WTC11 (cell line): ENCODE measurements at regions not wholly inside any gene's neighbourhood (a gene's known extent, or its start where the extent isn't known, plus 50 kb on each side); places are given as distances from the start of the nearest gene placed in this dataset.

Source experiments
- ATAC-seq: fragments of 200-7000 bp; cut with Tn5 transposase; 2 replicates; pipeline ENCODE4 v1.10.0; 2021; ENCODE audit warnings: mild to moderate bottlenecking, moderate library complexity
- CTCF ChIA-PET: fragments of 300-600 bp; sonication (Branson Sonifier 250); formaldehyde crosslinking; loops from one replicate; lab custom pipeline; 2021; ENCODE audit warnings: antibody characterized with exemption; lab: Charles Lee
- POLR2A ChIA-PET: fragments of 350-600 bp; sonication (Branson Sonifier 250); formaldehyde crosslinking; loops from one replicate; lab custom pipeline; 2021; ENCODE audit warnings: antibody characterized with exemption; lab: Charles Lee
- DNase-seq: peaks from one replicate; pipeline ENCODE4 v3.0.0; 2021; ENCODE audit warnings: low spot score
- H3K27ac Mint-ChIP-seq: 2 replicates; pipeline ENCODE4 v1.8.0; 2021; ENCODE audit warnings: mixed read lengths
- H3K27me3 Mint-ChIP-seq: 2 replicates; pipeline ENCODE4 v1.8.0; 2021; ENCODE audit warnings: low read depth, mild to moderate bottlenecking, moderate library complexity, mixed read lengths
- H3K36me3 Mint-ChIP-seq: 2 replicates; pipeline ENCODE4 v1.8.0; 2021; ENCODE audit warnings: mixed read lengths
- H3K4me1 Mint-ChIP-seq: 2 replicates; pipeline ENCODE4 v1.8.0; 2022; ENCODE audit warnings: mixed read lengths
- H3K4me3 Mint-ChIP-seq: 2 replicates; pipeline ENCODE4 v1.8.0; 2021; ENCODE audit warnings: mild to moderate bottlenecking, moderate library complexity, mixed read lengths
- H3K9me3 Mint-ChIP-seq: 2 replicates; pipeline ENCODE4 v1.8.0; 2021; ENCODE audit warnings: mixed read lengths
- ATF1 ChIP-seq: sonication (generic); formaldehyde crosslinking; IDR thresholded peaks from 2 replicates; pipeline ENCODE4 v1.8.1; 2023; ENCODE audit warnings: mild to moderate bottlenecking, moderate library complexity, missing genetic modification reagents
- ATF2 ChIP-seq: sonication (generic); formaldehyde crosslinking; IDR thresholded peaks from 2 replicates; pipeline ENCODE4 v1.8.1; 2022; ENCODE audit warnings: low read depth, missing genetic modification reagents, borderline replicate concordance
- ATF6 ChIP-seq: sonication (generic); formaldehyde crosslinking; IDR thresholded peaks from 2 replicates; pipeline ENCODE4 v1.8.1; 2023; ENCODE audit warnings: mild to moderate bottlenecking, missing genetic modification reagents
- CREM ChIP-seq: sonication (generic); formaldehyde crosslinking; IDR thresholded peaks from 2 replicates; pipeline ENCODE4 v1.8.1; 2022; ENCODE audit warnings: mild to moderate bottlenecking, missing genetic modification reagents, moderate library complexity
- E2F4 ChIP-seq: sonication (generic); formaldehyde crosslinking; IDR thresholded peaks from 2 replicates; pipeline ENCODE4 v1.8.1; 2022; ENCODE audit warnings: low read depth, mild to moderate bottlenecking, moderate library complexity, missing genetic modification reagents, borderline replicate concordance
- GTF2I ChIP-seq: fragments of 250-450 bp; sonication (Bioruptor Pico); conservative IDR thresholded peaks from 2 replicates; pipeline ENCODE4 v1.4.0; 2021; ENCODE audit warnings: mild to moderate bottlenecking
- NR3C1 ChIP-seq: sonication (generic); formaldehyde crosslinking; conservative IDR thresholded peaks from 2 replicates; pipeline ENCODE4 v1.8.1; 2023; ENCODE audit warnings: low read depth, mild to moderate bottlenecking, missing genetic modification reagents
- RELA ChIP-seq: sonication (generic); formaldehyde crosslinking; IDR thresholded peaks from 2 replicates; pipeline ENCODE4 v1.8.1; 2022; ENCODE audit warnings: missing genetic modification reagents, mild to moderate bottlenecking, borderline replicate concordance
- SMAD3 ChIP-seq: sonication (generic); formaldehyde crosslinking; IDR thresholded peaks from 2 replicates; pipeline ENCODE4 v1.8.0; 2022; ENCODE audit warnings: missing genetic modification reagents, mild to moderate bottlenecking, borderline replicate concordance
- SOX15 ChIP-seq: fragments of 250-450 bp; sonication (Bioruptor Pico); IDR thresholded peaks from 2 replicates; pipeline ENCODE4 v1.9.0; 2021; ENCODE audit warnings: mild to moderate bottlenecking
- ZBTB21 ChIP-seq: sonication (generic); formaldehyde crosslinking; IDR thresholded peaks from 2 replicates; pipeline ENCODE4 v1.8.1; 2023; ENCODE audit warnings: mild to moderate bottlenecking, missing genetic modification reagents, borderline replicate concordance
- ZNF232 ChIP-seq: sonication (generic); formaldehyde crosslinking; IDR thresholded peaks from 2 replicates; pipeline ENCODE4 v1.8.0; 2022; ENCODE audit warnings: mild to moderate bottlenecking, missing genetic modification reagents
- ZNF671 ChIP-seq: fragments of 250-450 bp; sonication (Bioruptor Pico); IDR thresholded peaks from 2 replicates; pipeline ENCODE4 v1.8.0; 2021; ENCODE audit warnings: mild to moderate bottlenecking
- TF ChIP-seq, protein P1 (sequence below): sonication (generic); formaldehyde crosslinking; IDR thresholded peaks from 2 replicates; pipeline ENCODE4 v1.8.0; 2023; ENCODE audit warnings: mild to moderate bottlenecking, missing genetic modification reagents
- TF ChIP-seq, protein P2 (sequence below): sonication (generic); formaldehyde crosslinking; IDR thresholded peaks from 2 replicates; pipeline ENCODE4 v1.8.1; 2023; ENCODE audit warnings: mild to moderate bottlenecking, missing genetic modification reagents, moderate library complexity
- TF ChIP-seq, protein P3 (sequence below): sonication (generic); formaldehyde crosslinking; IDR thresholded peaks from 2 replicates; pipeline ENCODE4 v1.8.1; 2022; ENCODE audit warnings: missing genetic modification reagents, borderline replicate concordance
- TF ChIP-seq, protein P4 (sequence below): fragments of 250-450 bp; sonication (Bioruptor Pico); conservative IDR thresholded peaks from 2 replicates; pipeline ENCODE4 v1.9.0; 2021; ENCODE audit warnings: mild to moderate bottlenecking
- TF ChIP-seq, protein P5 (sequence below): fragments of 250-450 bp; sonication (Bioruptor Pico); IDR thresholded peaks from 2 replicates; pipeline ENCODE4 v1.8.0; 2021; ENCODE audit warnings: mild to moderate bottlenecking

GRCh38 chr10:117667831-117668230 is 125.3 kb downstream of the EMX2 start:
- Mint-ChIP-seq H3K9me3 (no peaks in the 10 kb centered on the region), H3K27me3 (no peaks in the 10 kb centered on the region), H3K27ac (no peak overlapping the region), H3K36me3 (no peaks in the 10 kb centered on the region), H3K4me1 (no peaks in the 10 kb centered on the region), H3K4me3 (no peak overlapping the region)
- POLR2A ChIA-PET = interaction anchor here (0.6 kb wide), 2 partner anchors 22 to 78 kb away, joined by 3 read pairs; no protein-coding TSS in a partner anchor
- ATAC-seq (no peak), DNase-seq (no peak)
- TF ChIP-seq, protein P1, sequence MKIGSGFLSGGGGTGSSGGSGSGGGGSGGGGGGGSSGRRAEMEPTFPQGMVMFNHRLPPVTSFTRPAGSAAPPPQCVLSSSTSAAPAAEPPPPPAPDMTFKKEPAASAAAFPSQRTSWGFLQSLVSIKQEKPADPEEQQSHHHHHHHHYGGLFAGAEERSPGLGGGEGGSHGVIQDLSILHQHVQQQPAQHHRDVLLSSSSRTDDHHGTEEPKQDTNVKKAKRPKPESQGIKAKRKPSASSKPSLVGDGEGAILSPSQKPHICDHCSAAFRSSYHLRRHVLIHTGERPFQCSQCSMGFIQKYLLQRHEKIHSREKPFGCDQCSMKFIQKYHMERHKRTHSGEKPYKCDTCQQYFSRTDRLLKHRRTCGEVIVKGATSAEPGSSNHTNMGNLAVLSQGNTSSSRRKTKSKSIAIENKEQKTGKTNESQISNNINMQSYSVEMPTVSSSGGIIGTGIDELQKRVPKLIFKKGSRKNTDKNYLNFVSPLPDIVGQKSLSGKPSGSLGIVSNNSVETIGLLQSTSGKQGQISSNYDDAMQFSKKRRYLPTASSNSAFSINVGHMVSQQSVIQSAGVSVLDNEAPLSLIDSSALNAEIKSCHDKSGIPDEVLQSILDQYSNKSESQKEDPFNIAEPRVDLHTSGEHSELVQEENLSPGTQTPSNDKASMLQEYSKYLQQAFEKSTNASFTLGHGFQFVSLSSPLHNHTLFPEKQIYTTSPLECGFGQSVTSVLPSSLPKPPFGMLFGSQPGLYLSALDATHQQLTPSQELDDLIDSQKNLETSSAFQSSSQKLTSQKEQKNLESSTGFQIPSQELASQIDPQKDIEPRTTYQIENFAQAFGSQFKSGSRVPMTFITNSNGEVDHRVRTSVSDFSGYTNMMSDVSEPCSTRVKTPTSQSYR (CRISPR knock-in tag) = no peak
- no peak for TF ChIP-seq ZBTB21
- TF ChIP-seq, protein P2, sequence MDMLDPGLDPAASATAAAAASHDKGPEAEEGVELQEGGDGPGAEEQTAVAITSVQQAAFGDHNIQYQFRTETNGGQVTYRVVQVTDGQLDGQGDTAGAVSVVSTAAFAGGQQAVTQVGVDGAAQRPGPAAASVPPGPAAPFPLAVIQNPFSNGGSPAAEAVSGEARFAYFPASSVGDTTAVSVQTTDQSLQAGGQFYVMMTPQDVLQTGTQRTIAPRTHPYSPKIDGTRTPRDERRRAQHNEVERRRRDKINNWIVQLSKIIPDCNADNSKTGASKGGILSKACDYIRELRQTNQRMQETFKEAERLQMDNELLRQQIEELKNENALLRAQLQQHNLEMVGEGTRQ = no peak
- TF ChIP-seq RELA (CRISPR knock-in tag) = no peak
- no peak for TF ChIP-seq SMAD3 (CRISPR knock-in tag)
- CTCF ChIA-PET = no interaction called here

GRCh38 chr10:117668327-117669008 is 125.9 kb downstream of the EMX2 start:
- H3K4me1 Mint-ChIP-seq = no peaks in the 10 kb centered on the region
- ChIA-PET POLR2A (no interaction called here), CTCF (no interaction called here)
- H3K27ac Mint-ChIP-seq = no peak overlapping the region
- H3K27me3 Mint-ChIP-seq = no peaks in the 10 kb centered on the region
- ATAC-seq (no peak), DNase-seq (no peak)
- no peaks in the 10 kb centered on the region for H3K36me3 Mint-ChIP-seq
- no peak for TF ChIP-seq ATF2 (CRISPR knock-in tag)
- H3K9me3 Mint-ChIP-seq = no peaks in the 10 kb centered on the region
- H3K4me3 Mint-ChIP-seq = no peak overlapping the region

DNA sequence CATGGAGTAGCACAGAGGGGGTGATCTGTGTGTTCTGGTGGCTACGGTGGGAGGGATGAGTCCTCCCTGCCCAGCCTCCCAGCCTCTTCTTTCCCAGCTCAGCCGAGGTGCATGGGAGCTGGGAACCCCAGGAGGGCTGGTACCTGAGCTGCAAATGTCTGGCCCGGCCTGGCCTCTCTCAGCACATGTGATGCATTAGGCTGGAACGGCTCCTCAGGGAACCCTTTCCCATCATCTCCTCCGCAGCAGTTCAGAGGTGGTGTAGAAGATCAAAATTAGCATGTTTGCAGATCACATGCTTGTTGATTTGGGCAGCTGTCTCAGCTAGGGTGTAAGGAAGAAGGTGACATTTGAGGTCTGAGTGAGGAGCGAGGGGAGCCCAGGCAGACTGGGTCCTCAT is 126.6 kb downstream of the EMX2 start:
- CTCF ChIA-PET = no interaction called here
- Mint-ChIP-seq H3K9me3 (no peaks in the 10 kb centered on the region), H3K36me3 (no peaks in the 10 kb centered on the region), H3K4me3 (no peak overlapping the region), H3K27ac (no peak overlapping the region), H3K27me3 (no peaks in the 10 kb centered on the region), H3K4me1 (no peaks in the 10 kb centered on the region)
- POLR2A ChIA-PET = no interaction called here
- DNase-seq (no peak), ATAC-seq (no peak)
- TF ChIP-seq, protein P3, sequence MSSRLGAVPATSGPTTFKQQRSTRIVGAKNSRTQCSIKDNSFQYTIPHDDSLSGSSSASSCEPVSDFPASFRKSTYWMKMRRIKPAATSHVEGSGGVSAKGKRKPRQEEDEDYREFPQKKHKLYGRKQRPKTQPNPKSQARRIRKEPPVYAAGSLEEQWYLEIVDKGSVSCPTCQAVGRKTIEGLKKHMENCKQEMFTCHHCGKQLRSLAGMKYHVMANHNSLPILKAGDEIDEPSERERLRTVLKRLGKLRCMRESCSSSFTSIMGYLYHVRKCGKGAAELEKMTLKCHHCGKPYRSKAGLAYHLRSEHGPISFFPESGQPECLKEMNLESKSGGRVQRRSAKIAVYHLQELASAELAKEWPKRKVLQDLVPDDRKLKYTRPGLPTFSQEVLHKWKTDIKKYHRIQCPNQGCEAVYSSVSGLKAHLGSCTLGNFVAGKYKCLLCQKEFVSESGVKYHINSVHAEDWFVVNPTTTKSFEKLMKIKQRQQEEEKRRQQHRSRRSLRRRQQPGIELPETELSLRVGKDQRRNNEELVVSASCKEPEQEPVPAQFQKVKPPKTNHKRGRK (CRISPR knock-in tag) = no peak
- TF ChIP-seq ZNF232 (CRISPR knock-in tag) (no peak), E2F4 (CRISPR knock-in tag) (no peak), ATF1 (CRISPR knock-in tag) (no peak), ATF6 (CRISPR knock-in tag) (no peak), ZNF671 (no peak), CREM (CRISPR knock-in tag) (no peak), NR3C1 (no peak), SOX15 (no peak), GTF2I (CRISPR knock-in tag) (no peak)
- TF ChIP-seq, protein P4, sequence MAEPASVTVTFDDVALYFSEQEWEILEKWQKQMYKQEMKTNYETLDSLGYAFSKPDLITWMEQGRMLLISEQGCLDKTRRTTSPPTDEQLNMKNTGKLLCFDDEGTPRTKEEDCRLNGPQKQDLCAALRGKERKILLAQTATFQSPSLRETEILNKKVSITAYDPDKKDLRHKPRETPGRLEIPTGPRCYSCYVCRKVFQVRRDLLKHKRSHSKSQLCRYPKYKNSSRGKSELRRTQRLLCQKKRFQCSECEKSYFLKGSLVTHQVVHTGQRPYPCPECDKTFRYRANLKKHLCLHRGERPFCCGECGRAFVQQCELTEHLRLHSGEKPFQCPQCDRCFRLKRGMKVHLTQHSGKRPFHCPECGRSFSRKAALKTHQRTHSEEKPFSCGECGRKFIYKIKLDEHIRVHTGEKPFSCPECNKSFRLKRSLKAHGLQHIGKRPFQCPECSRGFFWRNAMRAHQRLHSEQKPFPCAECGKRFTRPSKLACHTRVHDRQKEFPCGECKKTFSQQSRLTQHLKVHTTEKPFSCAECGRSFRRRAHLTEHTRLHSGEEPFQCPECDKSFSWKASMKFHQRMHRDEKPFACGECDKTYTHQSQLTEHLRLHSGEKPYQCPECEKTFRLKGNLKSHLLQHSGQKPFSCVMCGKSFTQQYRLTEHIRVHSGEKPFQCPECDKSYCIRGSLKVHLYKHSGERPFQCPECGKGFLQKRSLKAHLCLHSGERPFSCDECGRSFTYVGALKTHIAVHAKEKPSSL = no peak
- TF ChIP-seq, protein P5, sequence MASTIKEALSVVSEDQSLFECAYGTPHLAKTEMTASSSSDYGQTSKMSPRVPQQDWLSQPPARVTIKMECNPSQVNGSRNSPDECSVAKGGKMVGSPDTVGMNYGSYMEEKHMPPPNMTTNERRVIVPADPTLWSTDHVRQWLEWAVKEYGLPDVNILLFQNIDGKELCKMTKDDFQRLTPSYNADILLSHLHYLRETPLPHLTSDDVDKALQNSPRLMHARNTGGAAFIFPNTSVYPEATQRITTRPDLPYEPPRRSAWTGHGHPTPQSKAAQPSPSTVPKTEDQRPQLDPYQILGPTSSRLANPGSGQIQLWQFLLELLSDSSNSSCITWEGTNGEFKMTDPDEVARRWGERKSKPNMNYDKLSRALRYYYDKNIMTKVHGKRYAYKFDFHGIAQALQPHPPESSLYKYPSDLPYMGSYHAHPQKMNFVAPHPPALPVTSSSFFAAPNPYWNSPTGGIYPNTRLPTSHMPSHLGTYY (CRISPR knock-in tag) = no peak
